ENCODE measurements at regions not wholly inside any gene's neighbourhood (a gene's known extent, or its start where the extent isn't known, plus 50 kb on each side); places are given as distances from the start of the nearest gene placed in this dataset.
A peak's percentile ranks its signal among the peaks of the same experiment; 100 is the strongest.
"Not testable (repeated sequence)": the region's sequence is repeated elsewhere in the genome, so short reads cannot be mapped to it uniquely, and the experiment has no call there.

DNA sequence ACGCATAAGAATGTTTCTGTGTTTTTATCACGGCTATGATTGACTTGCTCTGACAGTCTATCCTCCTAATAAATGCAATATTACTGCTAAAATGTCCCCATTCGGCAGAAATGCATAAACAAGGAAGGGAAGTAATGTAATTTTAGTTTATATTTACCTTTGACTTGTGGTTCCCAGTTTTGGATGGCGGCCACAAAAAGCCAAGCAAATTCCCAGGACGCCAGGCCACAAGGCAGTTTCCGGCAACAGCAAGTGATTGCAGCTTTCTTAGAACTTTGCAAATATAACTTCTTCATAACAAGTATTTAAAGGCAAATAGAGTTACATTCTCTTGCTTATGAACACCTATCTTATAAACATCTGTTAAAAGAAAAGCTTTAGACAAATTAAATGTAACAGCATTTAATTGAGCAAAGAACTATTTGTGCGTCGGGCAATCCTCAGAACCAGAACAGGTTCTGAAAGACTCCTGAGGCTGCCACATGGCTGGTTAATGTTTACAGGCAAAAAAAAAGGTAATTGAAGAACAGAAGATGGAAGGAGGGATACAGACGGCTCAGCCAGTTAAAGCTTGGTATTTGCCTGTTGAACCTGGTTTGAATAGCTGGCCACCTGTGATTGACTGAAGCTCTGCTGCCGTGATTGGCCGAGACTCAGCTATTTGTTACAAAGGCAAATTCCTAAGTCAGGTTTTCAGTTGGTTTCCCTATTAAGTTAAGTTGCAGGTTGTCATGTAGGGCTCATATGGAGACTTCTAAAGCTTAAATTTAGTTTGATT is 80.8 kb downstream of the C21orf91 start:
- no peak for DNase-seq

DNA sequence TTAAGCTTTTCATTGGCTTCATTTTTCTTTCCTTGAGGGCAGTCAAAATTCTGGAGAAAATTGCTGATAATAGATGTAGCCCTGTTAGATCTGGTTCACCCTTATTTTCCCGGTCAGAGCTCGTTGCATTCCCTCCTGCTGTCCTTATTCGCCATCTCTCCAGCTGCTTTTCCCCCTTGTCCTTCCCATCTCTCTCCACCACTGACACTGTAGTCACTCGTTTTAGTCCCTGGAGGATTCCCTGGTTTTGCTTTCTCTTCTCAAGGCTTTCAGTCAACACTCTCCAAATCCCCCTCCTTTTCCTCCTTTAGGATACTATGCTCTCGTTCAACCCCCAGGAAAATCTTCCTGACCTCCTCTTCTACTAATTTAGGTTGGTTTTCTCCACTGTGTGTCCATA is 83.1 kb downstream of the C21orf91 start:
- no peak for DNase-seq

DNA sequence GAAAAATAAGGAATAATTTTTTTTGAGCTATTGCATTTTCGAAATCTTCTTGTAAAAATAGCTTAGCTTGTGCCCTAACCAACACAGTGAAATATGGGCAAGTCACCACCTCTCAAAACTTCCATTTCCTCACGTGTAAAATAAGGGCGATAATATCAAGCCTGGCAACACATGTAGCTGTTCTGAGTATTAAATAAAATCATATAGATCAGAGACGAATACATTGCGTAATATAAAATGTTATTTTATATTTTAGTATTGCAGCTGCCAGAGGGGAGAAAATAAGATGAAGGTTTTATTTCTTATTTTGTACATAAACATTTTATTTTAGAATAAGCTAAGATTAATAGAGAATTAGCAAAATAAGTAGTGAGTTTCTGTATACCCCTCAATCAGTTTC is 85.9 kb downstream of the C21orf91 start:
- no peak for DNase-seq

DNA sequence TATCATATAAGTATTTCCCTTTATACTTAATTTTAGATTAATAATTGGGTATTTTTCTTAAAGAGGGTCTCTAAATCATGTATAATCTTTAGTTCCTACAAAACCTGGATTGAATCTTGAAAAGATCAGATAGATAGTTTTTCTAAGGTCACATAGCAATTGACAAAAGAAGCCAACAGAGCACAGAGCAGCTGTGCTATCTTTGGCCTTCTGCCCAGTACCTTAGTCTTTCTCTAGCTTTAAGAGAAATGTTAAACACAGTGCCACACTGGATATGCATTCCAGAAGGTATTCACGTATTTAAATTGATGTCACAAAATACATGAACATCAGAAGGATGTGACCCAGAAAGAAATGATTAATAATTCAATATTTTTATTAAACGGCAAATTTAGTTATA is 86.8 kb downstream of the C21orf91 start:
- DNase-seq, result peak; percentile 50

DNA sequence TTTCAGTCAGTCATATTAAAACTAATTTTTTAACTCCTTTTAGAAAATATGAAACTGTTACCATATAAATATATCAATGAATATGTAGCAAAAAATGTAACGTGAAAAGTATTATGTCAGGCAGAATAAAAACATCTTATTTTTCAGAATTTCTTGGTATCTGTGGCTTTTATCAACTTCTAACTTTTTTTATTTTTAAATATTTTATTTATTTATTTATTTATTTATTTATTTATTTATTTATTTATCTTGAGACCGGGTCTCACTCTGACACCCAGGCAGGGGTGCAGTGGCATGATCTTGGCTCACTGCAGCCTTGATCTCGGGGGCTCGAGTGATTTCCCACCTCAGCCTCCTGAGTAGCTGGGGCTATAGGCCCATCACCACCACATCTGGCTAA is 87.6 kb downstream of the C21orf91 start:
- DNase-seq, result no peak

DNA sequence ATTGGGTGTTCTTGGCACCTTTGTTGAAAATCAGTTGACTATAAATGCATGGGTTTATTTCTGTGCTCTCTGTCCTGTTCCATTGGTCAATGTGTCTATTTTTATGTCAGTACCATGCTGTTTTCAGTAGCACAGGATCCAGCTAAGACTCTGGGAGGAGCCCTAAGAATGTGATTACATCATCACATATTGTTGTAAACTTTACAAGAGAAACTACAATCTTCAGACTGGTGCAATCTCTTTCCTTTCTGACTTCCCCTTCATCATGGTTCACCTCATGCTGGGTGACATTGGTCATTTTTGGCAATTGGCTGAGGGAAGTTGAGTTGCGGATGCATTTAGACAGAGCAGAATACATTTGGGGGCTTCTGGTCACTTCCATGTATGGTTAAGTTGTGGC is 88.4 kb downstream of the C21orf91 start:
- DNase-seq, result no peak

DNA sequence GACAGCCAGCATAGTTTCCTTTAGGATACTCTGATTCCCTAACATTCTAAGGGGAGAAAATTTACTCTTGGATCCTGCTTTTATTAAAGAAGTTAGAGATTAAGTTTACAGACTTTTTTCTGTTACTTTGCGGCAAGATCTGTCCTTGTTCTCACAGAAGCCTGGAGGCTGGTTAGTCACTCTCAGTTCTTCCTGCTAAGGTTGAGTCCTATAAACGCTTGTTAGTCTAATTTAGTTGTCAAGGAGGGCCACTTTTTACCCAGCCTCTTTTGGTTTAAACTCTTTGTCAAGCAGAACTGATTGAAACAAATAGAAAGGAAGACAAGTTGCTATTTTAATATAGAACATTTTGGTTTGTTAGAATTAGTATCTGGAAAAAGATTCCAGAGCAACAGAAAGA is 89.7 kb downstream of the C21orf91 start:
- DNase-seq, result no peak

DNA sequence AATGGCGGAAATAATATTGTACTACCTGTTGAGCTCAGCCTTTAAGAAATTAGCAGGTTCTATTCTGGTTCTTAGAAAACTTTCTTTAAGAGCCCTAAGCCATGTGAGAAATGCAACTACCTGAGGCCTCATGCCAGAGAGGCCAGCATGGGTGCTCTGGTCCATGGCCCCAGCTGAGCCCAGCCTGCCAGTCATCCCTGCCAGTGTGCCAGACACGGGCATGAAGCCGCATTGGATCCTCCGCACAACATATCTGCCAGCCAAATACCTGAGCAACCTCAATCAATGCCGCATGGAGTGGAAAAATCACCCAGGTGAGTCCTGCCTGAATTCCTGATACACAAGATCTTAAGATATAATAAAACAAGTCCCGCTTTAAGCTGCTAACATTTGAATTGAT is 91.8 kb downstream of the C21orf91 start:
- no peak for DNase-seq

DNA sequence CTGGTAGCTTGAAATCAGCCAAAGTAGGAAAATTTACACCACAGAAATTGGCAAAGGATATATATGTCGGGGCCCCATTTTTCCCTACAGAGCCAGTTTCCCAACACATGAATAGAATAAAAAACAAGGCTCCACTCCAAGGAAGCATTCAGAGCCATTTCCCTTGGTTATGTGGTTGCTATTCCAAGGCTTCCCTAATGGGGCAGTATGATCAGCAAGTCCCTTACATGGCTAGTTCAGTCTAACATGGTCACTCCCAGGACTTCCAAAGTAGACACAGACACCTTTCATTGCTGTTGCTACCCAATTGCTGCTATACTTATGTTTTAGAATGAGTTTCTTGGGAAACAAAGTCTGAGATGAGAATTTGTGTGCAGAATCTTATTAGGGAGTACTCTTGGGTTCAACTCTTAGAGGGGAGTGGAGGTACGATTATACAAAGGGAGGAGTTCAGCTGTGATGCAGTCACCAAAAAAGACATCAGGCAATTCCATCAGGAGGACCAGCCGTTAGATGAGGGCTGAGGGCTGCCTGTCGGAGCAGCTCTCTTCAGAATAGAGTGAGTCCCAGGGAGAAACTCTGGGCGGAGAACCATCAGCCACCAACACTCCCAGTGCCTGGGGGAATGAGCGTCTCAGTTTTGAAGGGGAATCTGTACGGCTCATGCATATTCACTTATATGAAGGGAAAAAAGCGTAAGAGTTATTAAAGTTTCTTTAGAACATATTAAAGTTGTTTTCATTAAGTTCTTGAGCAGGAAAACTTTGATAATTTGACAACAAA is 92.9 kb downstream of the C21orf91 start:
- DNase-seq, result no peak

DNA sequence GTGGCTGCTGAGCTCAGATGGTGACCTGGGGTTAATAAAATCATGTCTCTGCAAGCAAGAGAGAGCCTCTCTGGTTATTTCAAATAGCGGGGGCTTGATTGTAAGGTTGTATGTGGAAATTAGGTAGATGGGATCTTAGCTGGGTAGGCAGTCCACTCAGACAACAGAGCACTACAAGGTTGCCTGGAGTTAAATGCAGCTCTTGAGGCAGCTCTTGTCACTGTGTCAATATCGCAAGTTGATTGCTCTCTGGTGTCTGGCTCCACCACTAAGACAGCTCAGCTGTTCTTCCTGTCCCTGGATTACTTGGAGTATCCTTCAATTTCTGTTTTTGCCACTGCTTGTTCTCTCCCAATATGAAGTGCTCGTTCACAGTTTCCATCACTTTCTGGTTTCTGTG is 93.8 kb downstream of the C21orf91 start:
- no peak for DNase-seq

DNA sequence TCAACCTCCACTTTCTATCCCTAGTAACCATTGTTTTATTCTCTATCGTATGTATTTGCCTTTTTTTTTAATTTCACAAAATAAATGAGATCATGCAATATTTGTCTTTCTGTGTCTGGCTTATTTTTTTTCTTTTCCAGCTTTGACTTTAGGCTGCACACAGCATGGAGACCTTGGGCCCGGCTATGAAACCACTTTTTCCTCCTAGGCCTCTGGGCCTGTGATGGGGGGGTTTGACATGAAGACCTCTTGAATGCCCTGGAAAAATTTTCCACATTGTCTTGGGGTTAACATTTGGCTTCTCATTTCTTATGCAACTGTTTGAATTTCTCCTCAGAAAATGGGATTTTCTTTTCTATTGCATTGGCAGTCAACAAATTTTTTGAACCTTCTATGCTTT is 100.2 kb upstream of the BTG3 start:
- no peak for DNase-seq

DNA sequence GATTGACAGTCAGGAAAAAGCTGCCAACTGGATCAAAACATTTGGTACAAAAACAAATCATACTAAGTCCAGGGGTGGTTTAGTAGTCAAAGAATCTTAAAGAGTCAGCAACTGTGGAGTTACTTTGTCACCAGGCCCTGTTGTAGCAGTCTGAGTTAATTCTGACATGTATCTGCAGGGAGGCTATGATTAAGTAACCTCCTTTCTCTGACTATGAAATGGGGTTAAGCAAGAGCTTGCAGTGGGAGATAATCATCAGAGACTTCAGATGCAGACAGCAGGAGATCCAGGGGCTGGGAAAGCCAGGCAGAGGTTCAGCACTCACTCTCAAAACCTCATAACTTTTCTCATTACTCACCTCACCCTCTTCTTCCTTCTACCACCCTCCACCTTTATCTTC is 99.2 kb upstream of the BTG3 start:
- no peak for DNase-seq

DNA sequence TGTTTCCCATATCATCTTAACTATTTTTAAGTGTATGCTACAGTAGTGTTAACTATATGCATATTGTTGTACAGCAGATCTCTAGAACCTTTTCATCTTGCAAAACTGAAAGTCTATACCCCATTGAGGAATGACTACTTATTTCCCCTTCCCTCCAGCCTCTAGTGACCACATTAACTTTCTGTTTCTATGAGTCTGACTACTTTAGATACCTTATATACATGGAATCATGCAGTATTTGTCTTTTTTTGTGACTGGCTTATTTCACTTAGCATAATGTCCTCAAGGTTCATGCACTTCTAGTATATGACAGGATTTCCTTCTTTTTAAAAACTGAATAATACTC is 96.5 kb upstream of the BTG3 start:
- no peak for DNase-seq

DNA sequence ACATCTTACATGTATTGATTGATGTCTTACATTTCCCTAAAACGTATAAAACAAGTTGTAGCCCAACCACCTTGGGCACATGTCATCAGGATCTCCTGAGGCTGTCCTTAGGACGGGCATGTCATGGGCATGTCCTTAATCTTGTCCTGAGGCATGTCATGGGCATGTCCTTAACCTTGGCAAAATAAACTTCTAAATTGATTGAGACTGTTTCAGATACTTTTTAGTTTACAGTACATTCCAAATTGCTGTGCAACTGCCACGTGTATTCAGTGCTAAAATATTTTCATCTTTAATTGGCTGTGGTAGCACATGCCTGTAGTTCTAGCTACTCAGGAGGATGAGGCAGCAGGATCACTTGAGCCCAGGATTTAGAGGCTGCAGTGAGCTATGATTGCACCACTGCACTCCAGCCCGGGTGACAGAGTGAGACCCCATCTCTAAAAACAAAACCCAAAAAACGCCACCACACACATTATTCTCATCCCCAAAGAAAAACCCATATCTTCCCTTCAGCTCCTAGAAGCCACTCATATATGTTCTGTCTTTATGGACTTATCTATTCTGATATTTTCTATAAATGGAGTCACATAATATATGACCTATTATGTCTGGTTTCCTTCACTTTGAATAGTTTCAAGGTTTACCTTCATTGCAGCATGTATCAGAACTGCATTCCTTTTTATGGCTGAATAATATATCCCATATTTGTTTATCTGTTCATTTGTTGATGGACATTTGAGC is 96.0 kb upstream of the BTG3 start:
- no peak for DNase-seq

DNA sequence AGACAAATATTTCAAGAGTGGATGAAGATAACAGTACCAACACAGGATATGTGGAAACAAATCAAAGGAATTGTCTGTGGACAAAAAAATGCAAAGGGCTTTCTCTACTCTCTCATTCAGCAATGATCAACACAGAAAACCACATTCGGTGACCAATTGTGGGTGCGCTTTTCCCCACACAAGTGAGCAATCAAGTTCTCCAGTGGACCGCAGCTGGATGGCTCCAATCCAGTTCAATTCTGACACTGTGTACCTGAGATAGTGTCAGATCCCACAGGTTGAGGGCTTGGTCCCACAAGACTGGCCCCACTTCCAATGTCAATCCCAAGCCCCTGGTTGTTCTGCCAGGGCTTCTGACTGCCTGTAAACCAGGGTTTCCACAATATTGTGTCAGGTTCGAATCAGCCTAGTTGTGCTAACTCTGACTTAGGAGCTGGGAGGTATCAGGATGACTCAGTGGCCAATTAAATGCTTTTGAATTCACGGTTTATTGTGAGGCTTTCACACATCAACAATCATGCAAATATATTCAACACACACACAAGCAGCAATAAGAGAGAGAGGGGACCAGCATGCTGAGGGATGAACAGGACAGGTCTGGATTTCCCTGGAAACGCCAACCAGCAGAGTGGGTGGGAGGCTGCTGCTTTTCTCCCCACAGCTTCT is 87.0 kb upstream of the BTG3 start:
- no peak for DNase-seq

DNA sequence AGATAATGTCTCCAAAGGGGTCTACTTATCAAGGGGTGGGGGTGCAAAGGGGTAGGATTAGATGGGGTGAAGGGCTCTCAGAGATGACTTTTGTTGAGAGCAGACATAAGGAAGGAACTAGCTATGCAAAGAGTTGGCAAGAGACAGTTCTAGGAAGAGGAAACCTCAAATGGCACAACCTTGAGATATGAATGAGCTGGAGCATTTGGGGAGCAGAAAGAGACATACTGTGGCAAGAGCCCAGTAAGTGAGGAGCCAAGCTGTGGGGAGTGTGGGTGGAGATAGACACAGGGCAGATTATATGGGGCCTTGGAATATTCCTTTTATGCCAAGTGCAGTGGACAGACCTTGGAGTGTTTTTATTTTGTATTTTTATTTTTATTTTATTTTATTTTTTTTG is 84.8 kb upstream of the BTG3 start:
- DNase-seq, result no peak

DNA sequence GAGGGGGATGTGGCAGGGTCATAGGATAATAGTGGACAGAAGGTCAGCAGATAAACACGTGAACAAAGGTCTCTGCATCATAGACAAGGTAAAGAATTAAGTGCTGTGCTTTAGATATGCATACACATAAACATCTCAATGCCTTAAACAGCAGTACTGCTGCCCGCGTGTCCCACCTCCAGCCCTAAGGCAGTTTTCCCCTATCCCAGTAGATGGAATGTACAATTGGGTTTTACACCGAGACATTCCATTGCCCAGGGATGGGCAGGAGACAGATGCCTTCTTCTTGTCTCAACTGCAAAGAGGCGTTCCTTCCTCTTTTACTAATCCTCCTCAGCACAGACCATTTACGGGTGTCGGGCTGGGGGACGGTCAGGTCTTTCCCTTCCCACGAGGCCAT is 81.7 kb upstream of the BTG3 start:
- not testable (repeated sequence) for DNase-seq

DNA sequence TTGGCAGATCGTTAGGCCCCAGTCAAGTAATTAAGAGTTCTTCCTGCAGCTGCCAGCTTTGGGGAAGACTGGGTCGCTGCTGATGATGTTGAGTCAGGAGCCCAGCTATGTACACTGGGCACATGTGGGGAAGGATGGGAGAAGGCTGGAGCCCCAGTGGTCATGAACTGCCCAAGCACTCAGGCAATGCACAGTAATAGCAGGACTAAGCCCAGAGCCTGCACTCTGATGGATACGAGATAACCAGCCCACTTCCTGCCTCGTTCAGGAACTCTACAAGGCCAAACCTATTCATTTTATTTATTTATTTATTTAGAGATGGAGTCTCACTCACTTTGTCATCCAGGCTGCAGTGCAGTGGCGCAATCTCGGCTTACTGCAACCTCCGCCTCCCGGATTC is 81.1 kb upstream of the BTG3 start:
- DNase-seq, result no peak

DNA sequence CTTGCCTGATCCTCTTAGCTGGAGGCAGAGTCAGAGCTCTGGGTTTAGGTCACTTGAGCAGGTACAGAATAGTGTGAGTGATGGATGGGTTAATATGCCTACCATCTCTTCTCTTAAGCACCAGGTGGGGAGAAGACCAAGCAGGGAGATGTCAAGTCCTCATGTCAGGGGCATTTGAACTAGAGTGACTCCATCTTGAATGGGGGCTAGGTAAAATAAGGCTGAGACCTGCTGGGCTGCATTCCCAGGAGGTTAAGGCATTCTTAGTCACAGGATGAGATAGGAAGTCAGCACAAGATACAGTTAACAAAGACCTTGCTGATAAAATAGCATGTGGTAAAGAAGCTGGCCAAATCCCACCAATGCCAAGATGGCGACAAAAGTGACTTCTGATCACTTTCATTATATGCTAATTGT is 77.4 kb upstream of the BTG3 start:
- no peak for DNase-seq

DNA sequence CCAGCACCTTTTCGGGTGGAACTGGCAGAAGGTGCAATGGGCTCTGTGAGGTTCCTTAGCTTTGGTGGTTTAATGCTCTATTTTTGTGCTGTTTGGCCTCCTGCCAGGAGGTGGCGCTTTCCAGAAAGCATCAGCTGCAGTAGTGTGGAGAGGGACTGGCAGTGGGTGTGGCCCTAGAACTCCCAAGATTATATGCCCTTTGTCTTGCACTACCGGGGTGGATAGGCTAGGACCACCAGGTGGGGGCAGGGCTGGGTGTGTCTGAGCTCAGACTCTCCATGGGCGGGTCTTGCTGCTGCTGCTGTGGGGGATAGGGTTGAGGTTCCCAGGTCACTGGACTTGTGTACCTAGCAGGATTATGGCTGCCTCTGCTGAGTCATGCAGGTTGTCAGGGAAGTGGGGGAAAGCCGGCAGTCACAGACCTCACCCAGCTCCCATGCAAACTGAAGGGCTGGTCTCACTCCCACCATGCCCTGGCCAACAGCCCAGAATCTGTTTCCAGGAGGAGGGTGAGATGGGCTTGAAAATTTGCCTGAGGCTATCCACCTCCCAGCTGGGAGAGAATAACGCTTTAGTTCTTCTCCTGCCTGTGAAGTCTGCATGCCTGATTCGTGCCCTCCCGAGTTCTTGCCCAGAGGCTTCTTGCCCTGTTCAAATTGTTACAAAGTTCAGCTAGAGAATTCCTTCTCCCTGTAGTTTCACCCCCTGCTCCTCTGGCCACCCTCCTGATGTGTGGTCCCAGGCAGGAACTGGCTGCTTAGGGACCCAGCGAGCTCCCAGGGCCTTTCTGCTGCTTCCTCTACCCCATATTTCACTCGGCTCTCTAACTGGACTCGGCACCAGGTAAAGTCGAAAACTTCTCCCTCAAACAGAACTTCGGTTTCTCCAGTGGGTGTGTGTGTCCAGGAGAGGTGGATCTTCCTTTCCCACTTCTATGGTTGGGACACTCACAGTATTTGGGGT is 76.5 kb upstream of the BTG3 start:
- no peak for DNase-seq

DNA sequence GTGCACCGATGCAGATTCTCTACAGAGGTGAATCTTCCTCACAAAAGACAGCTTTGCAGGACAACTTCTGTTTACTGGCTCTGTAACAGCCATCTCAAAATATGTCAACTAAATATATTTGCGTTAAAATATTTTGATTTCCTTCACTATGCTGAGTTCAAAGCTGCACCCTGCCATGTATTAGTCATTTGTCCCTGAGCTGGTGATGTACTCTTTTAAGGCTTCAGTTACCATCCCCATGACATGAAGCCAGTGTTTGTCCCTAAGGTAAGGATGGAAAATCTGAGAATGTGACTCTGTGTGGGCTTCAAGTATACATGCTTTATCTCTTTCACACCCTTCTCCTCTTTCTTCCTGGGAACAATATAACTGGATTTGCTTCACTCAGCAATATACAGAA is 70.2 kb upstream of the BTG3 start:
- DNase-seq, result no peak

DNA sequence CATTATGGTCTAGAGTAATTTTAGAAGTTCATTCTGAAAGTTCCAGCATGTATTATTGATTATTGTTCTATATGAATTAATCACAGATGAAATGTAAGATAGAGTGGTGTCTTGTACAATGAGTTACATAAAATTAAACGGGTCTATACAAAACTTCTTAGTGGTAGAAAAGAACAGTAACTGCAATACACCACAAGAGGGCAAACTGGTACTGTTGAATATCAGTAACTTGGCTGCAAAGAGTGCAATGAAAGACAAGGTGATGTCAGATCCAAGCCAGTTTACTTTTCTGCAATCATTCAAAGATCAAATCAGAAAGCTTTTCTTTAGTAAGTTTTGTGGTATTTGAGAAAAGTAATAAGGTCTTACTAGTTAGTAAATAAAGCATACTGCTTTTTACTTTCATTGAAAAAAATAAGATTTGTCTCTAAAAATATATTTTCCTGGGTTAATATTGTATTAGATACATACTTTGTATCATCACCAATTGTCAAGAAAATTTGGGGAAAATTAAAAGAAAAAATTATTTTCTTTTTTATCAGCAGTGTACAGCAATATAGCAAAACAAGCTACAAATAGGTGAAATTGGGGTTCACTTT is 66.4 kb upstream of the BTG3 start:
- DNase-seq, result peak; percentile 77

All from dermis blood vessel endothelial cell (primary cell).